GM19452 (cell line): ENCODE measurements at regions not wholly inside any gene's neighbourhood (a gene's known extent, or its start where the extent isn't known, plus 50 kb on each side); places are given as distances from the start of the nearest gene placed in this dataset.

Experiments
- ATAC-seq: cut with Tn5 transposase; IDR thresholded peaks from one replicate; pipeline ENCODE4 v1.9.1; 2021; ENCODE audit not compliant: unreplicated experiment

- ATAC-seq: no peak
Observed at GRCh38 chr6:90874931-90875330, 288.1 kb upstream of the MAP3K7 start.

- no peak for ATAC-seq
Observed at GRCh38 chr6:90872981-90873380, 286.1 kb upstream of the MAP3K7 start.

- ATAC-seq: no peak
Observed at GRCh38 chr6:90870561-90870960, 283.7 kb upstream of the MAP3K7 start.

GRCh38 chr6:90868656-90869055 is 281.8 kb upstream of the MAP3K7 start:
- ATAC-seq: no peak

- ATAC-seq: no peak
Observed at GRCh38 chr6:90868256-90868655, 281.4 kb upstream of the MAP3K7 start.

GRCh38 chr6:90865513-90865912 is 278.6 kb upstream of the MAP3K7 start:
- ATAC-seq: no peak

GRCh38 chr6:90863043-90863442 is 276.2 kb upstream of the MAP3K7 start:
- no peak for ATAC-seq

GRCh38 chr6:90860822-90861601 is 274.1 kb upstream of the MAP3K7 start:
- ATAC-seq: no peak

- ATAC-seq: no peak
Observed at GRCh38 chr6:90859612-90860011, 272.7 kb upstream of the MAP3K7 start.

GRCh38 chr6:90859056-90859455 is 272.2 kb upstream of the MAP3K7 start:
- ATAC-seq: no peak

GRCh38 chr6:90849686-90850085 is 262.8 kb upstream of the MAP3K7 start:
- ATAC-seq: no peak

GRCh38 chr6:90846824-90847223 is 260.0 kb upstream of the MAP3K7 start:
- ATAC-seq: no peak

- ATAC-seq: no peak
Observed at GRCh38 chr6:90835596-90836212, 248.8 kb upstream of the MAP3K7 start.

- ATAC-seq: no peak
Observed at GRCh38 chr6:90829311-90829710, 242.4 kb upstream of the MAP3K7 start.

GRCh38 chr6:90820436-90820835 is 233.6 kb upstream of the MAP3K7 start:
- no peak for ATAC-seq

GRCh38 chr6:90819483-90819882 is 232.6 kb upstream of the MAP3K7 start:
- no peak for ATAC-seq

- ATAC-seq: no peak
Observed at GRCh38 chr6:90818163-90818562, 231.3 kb upstream of the MAP3K7 start.

GRCh38 chr6:90816764-90817163 is 229.9 kb upstream of the MAP3K7 start:
- ATAC-seq: no peak

- ATAC-seq: no peak
Observed at GRCh38 chr6:90811596-90812226, 224.8 kb upstream of the MAP3K7 start.

GRCh38 chr6:90809035-90809434 is 222.2 kb upstream of the MAP3K7 start:
- ATAC-seq: no peak

GRCh38 chr6:90807791-90808701 is 221.2 kb upstream of the MAP3K7 start:
- ATAC-seq: no peak
